IPS DF 19.7 (cell line): ENCODE measurements at regions not wholly inside any gene's neighbourhood (a gene's known extent, or its start where the extent isn't known, plus 50 kb on each side); places are given as distances from the start of the nearest gene placed in this dataset.

Experiments
- DNase-seq: peaks from one replicate; pipeline ENCODE4 v3.0.0-alpha.2; 2013; ENCODE audit warnings: low read depth, low spot score

GRCh38 chr5:174235221-174236011 lies 189.9 kb downstream of the NSG2 start:
- DNase-seq: no peak

GRCh38 chr5:174236070-174236469 lies 190.6 kb downstream of the NSG2 start:
- DNase-seq: no peak

- DNase-seq: no peak
Measured at GRCh38 chr5:174239718-174240117, 194.2 kb downstream of the NSG2 start.

DNA sequence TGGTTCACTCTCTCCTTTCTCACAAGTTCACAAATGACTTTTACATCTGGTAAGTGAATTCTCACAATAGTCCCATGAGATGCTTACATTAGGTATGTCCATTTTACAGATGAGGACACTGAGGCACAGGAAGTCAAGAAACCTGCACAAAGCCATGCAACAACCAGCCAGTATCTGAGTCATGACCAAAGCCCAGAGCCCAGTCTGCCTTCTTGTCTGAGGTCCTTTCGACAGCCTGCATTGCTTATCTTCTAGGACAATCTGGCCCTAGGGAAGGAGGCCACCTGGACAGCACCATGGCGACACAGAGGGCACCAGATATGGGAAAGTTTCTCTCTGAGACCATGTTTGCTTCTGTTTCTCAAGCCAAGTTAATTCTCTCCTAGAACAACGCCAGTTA lies 197.1 kb downstream of the NSG2 start:
- no peak for DNase-seq

- no peak for DNase-seq
Measured at GRCh38 chr5:174243904-174244303, 198.4 kb downstream of the NSG2 start.

DNA sequence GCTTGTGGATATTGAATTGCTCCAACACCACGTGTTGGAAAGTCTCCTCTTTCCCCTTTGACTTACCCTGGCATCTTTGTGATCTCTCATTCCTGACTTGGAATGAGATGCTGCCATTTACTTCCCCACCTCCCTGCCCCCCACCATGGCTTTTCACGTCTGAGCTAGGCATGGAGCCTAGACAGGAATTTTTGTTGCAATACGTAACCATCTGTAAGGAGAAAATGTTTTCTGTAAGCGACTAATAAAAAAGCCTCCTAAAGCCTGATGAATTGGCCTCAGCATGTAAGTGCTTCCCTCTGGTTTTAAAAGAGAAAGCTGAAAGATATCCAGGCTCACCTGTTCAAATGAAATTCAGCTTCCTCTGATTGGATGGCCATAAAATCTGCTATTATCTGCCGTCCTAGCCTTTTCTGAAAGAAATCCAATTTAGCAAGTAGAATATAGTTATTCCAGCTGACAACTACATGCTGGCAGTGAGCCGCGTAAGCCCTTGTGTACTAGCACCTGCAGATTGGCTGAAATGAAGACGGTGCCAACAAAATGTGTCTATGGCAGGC lies 200.1 kb downstream of the NSG2 start:
- no peak for DNase-seq

DNA sequence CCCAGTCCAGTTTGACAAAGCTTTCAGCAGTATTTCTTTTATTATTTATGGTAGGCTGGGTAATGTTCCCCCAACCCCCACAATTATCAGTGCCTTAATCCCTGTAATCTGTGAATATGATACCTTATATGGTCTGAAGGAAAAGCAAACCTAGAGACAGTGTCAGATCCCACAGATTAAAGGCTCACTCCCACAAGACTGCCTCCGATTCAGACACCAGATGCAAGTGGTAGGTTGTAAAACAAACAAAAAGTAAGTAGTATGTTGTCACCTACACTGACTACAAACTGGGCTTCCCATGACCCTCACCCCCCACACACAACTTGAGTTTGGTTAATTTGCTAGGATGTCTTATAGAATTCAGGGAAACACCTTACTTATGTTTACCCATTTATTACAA lies 201.2 kb downstream of the NSG2 start:
- no peak for DNase-seq

DNA sequence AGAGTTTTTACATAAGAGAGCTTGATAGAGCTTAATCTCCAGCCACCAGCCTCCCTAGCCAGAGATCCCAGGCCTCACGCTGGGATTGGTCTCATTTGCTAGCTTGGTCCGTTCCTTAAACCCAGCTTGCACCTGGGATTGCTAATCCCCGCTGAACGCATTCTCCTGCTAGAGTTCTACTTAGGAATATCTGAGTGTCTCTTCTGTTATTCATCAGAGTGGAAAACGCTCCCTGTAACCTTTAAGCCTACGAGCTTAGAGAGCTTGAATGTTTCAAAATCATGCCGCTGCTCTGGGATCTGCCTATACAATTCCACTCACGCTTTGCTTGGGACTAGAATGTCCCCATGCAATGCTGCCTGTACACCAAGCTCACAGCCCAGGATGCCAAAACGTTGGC lies 201.8 kb downstream of the NSG2 start:
- no peak for DNase-seq

GRCh38 chr5:174251305-174252000 lies 205.9 kb downstream of the NSG2 start:
- DNase-seq: no peak

GRCh38 chr5:174252121-174252520 lies 206.6 kb downstream of the NSG2 start:
- no peak for DNase-seq

GRCh38 chr5:174259696-174260420 lies 214.4 kb downstream of the NSG2 start:
- DNase-seq: no peak

DNA sequence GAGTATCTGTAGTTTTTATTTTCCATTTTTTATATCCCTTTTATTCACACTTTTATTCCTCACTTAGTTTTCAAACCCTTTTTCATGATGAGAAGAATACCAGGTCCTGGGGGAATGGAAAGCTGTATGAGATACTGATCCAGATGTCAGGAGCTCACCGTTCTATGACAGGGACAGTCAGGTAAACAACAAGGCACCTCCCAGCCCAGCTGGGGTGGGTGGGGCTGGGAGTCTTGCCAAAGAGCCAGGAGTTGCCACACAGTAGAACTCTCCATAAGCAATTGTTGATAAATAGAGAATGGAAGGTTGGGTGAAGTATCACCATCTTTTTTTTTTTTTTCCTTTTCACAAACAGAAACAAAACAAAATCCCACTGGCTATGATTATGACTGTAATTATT lies 225.8 kb downstream of the NSG2 start:
- DNase-seq: no peak

DNA sequence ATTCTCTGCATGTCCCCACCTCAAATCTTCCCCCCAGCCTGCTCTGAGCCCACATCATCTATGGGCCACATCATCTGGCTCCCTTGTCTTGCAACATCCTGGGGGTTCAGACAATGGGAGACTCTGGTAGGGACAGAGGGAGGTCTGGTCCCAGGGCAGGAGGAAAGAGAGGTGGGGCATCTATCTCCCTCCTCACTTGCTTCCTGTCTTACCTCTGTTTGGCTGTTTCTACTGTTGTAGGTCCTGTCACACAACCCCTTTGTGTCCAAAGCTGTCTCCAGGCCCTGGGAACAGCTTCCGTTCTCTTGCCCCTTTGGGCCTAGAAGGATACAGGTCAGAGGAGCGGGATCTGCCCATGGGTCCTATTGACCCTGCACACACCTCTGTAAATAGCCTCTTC lies 227.2 kb downstream of the NSG2 start:
- no peak for DNase-seq

GRCh38 chr5:174273325-174273724 lies 227.8 kb downstream of the NSG2 start:
- no peak for DNase-seq

GRCh38 chr5:174275959-174276358 lies 230.5 kb downstream of the NSG2 start:
- DNase-seq: no peak

GRCh38 chr5:174281089-174281760 lies 235.7 kb downstream of the NSG2 start:
- no peak for DNase-seq

- DNase-seq: no peak
Measured at GRCh38 chr5:174281855-174282254, 236.3 kb downstream of the NSG2 start.

DNA sequence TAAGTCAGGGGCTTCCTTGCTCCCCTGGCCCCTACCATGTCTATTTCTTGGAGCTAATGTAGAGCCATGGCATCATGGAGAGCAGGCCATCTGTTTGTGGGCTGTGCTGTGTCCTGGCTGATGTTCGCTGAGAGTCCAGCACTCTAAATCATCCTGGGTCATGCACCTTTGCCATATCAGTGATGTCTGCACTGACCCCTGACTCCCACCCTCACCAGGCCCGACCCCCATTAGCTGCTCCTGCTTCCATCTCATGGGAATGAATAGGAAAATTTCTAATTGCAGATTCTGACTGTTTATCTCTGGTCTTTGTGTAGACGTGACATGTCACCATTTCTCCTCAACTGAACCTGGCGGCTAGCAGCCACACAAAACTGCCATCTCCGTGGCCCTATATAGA lies 236.9 kb downstream of the NSG2 start:
- no peak for DNase-seq

GRCh38 chr5:174283211-174284005 lies 237.9 kb downstream of the NSG2 start:
- no peak for DNase-seq

DNA sequence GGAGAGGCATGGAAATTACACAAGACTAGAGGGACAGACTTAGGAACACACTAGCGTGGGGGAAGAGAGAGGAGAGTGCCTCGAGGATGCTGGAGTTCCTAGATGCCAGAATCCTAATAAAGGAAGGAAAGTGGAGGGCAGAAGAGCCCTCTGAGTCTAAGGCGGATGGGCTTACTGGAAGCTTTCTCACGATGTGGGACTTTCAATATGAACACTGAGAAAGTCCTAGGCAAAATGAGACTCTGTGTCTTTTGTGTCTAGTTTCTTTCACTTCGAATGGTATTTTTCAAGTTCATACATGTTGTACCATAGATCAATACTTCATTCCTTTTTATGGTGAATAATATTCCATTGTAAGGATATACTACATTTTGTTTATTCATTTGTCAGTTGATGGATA lies 239.4 kb downstream of the NSG2 start:
- no peak for DNase-seq

GRCh38 chr5:174287761-174288160 lies 242.3 kb downstream of the NSG2 start:
- no peak for DNase-seq
